K562 (cell line): ENCODE measurements at regions not wholly inside any gene's neighbourhood (a gene's known extent, or its start where the extent isn't known, plus 50 kb on each side); places are given as distances from the start of the nearest gene placed in this dataset.

ENCODE experiments used
- ATAC-seq: fragments of 200-7000 bp; cut with Tn5 transposase; 3 replicates; pipeline ENCODE4 v1.9.1; 2020; ENCODE audit warnings: moderate library complexity
- BruUV-seq: library from RNA; stranded (reverse); fragments of 400-500 nt; replicated peaks from 2 replicates; lab custom pipeline; 2021; lab: Mats Ljungman, UMichigan
- CTCF ChIA-PET: fragments of 300-600 bp; formaldehyde crosslinking; extraction: SDS; loops from one replicate; lab custom pipeline; 2021; ENCODE audit warnings: low intra/inter-chr PET ratio; lab: Yijun Ruan, JAX
- POLR2A ChIA-PET: fragments of 300-600, 350-650 bp; sonication (Branson Sonifier 250); formaldehyde crosslinking; extraction: SDS; loops from one replicate; lab custom pipeline; 2021; ENCODE audit warnings: antibody characterized with exemption, inconsistent platforms; lab: Yijun Ruan, JAX
- DNase-seq, 4 experiments: peaks; one replicate each; pipeline versions ENCODE4 v3.0.0 to v3.0.0-alpha.2; 2011 to 2018; ENCODE audit warnings: low spot score in 3 of 4, mixed read lengths in 3 of 4; ENCODE audit errors: extremely low read depth in 1 of 4
- FAIRE-seq: peaks from 2 replicates; lab custom pipeline; 2011; peaks lifted over from hg19 to GRCh38; lab: Jason Lieb, UNC
- H2AFZ ChIP-seq: 2 replicates; pipeline ENCODE4 v1.6.0; 2011; ENCODE audit warnings: low read depth, low read length, control low read depth, inconsistent platforms
- H3K27ac ChIP-seq: fragments of 200-600 bp; 3 replicates; pipeline ENCODE4 v1.8.0; 2011; ENCODE audit warnings: low read depth, mild to moderate bottlenecking, control low read depth, inconsistent platforms, low read length, moderate library complexity, mixed read lengths; ENCODE audit errors: extremely low read depth
- H3K27me3 ChIP-seq, 2 experiments: fragments of 300-600 bp in 1 of 2; 2 replicates in 1 of 2; 3 replicates in 1 of 2; pipeline versions ENCODE4 v1.6.0 to v1.8.0; 2011; ENCODE audit warnings: inconsistent platforms in 2 of 2, low read length in 2 of 2, mild to moderate bottlenecking in 1 of 2, mixed read lengths in 1 of 2, moderate library complexity in 1 of 2; ENCODE audit not compliant: control insufficient read depth in 2 of 2, insufficient read depth in 2 of 2
- H3K36me3 ChIP-seq: fragments of 300-600 bp; 3 replicates; pipeline ENCODE4 v1.8.0; 2011; ENCODE audit warnings: mild to moderate bottlenecking, low read length, inconsistent platforms; ENCODE audit not compliant: control insufficient read depth, insufficient read depth
- H3K4me1 ChIP-seq, 2 experiments: fragments of 200-600 bp in 1 of 2; replicated peaks in 1 of 2; 2 replicates in 1 of 2; 3 replicates in 1 of 2; pipeline versions ENCODE4 v1.5.1 to v1.8.0; 2011; ENCODE audit warnings: inconsistent platforms in 2 of 2, low read length in 2 of 2, mild to moderate bottlenecking in 1 of 2, mixed read lengths in 1 of 2, moderate library complexity in 1 of 2; ENCODE audit not compliant: control insufficient read depth in 2 of 2, insufficient read depth in 2 of 2
- H3K4me2 ChIP-seq: 2 replicates; pipeline ENCODE4 v1.6.1; 2011; ENCODE audit warnings: low read length, control low read depth, inconsistent platforms, mixed read lengths; ENCODE audit not compliant: insufficient read depth
- H3K4me3 ChIP-seq: fragments of 200-600 bp; sonication (generic), shearing (Covaris generic); 2 replicates; pipeline ENCODE4 v1.5.1; 2016; ENCODE audit warnings: control low read depth, inconsistent platforms
- H3K79me2 ChIP-seq: fragments of 200-600 bp; 3 replicates; pipeline ENCODE4 v1.8.0; 2011; ENCODE audit warnings: low read length, inconsistent platforms; ENCODE audit not compliant: control insufficient read depth, insufficient read depth
- H3K9ac ChIP-seq, 2 experiments: 2 replicates each; pipeline versions ENCODE4 v1.6.0 to v1.6.1; 2011; ENCODE audit warnings: low read depth in 2 of 2, low read length in 2 of 2, control low read depth in 1 of 2, inconsistent platforms in 1 of 2, mild to moderate bottlenecking in 1 of 2, mixed read lengths in 1 of 2; ENCODE audit not compliant: insufficient read depth in 1 of 2
- H3K9me1 ChIP-seq: one replicate; pipeline ENCODE4 v1.6.0; 2011; ENCODE audit warnings: inconsistent platforms, mild to moderate bottlenecking, low read length, moderate library complexity; ENCODE audit not compliant: control insufficient read depth, insufficient read depth
- H3K9me3 ChIP-seq: replicated peaks from 2 replicates; pipeline ENCODE4 v1.5.1; 2011; ENCODE audit warnings: low read depth, low read length, inconsistent platforms; ENCODE audit not compliant: control insufficient read depth, insufficient read depth
- H4K20me1 ChIP-seq: replicated peaks from 2 replicates; pipeline ENCODE4 v1.6.1; 2011; ENCODE audit warnings: low read length, inconsistent platforms, mixed read lengths; ENCODE audit not compliant: control insufficient read depth, insufficient read depth
- CBX5 ChIP-seq: IDR thresholded peaks from 2 replicates; pipeline ENCODE4 v1.6.1; 2014; ENCODE audit warnings: low read depth, borderline replicate concordance
- DIDO1 ChIP-seq: fragments of 450-650 bp; IDR thresholded peaks from 2 replicates; pipeline ENCODE4 v1.6.1; 2016; ENCODE audit warnings: low read depth, missing biosample characterization, missing genetic modification characterization
- GATAD2B ChIP-seq: fragments of 450-650 bp; IDR thresholded peaks from 2 replicates; pipeline ENCODE4 v1.6.1; 2017; ENCODE audit warnings: mild to moderate bottlenecking, borderline replicate concordance
- JUNB ChIP-seq: fragments of 450-650 bp; formaldehyde crosslinking; conservative IDR thresholded peaks from 2 replicates; pipeline ENCODE4 v1.4.0; 2020; ENCODE audit warnings: mild to moderate bottlenecking
- MTA1 ChIP-seq: fragments of 450-650 bp; IDR thresholded peaks from 2 replicates; pipeline ENCODE4 v1.6.1; 2017; ENCODE audit warnings: borderline replicate concordance
- OTX1 ChIP-seq: fragments of 450-650 bp; formaldehyde crosslinking; IDR thresholded peaks from 2 replicates; pipeline ENCODE4 v1.4.0; 2022; ENCODE audit warnings: mild to moderate bottlenecking
- PML ChIP-seq: IDR thresholded peaks from 2 replicates; pipeline ENCODE4 v1.6.1; 2012; ENCODE audit warnings: low read length, inconsistent platforms
- TEAD1 ChIP-seq, 2 experiments: fragments of 450-650 bp in 1 of 2; sonication (generic) in 1 of 2; formaldehyde crosslinking; IDR thresholded peaks; 2 replicates each; pipeline versions ENCODE4 v1.4.0 to v1.8.0; 2020 to 2022; ENCODE audit warnings: mild to moderate bottlenecking in 2 of 2, missing genetic modification reagents in 1 of 2
- XRCC4 ChIP-seq: IDR thresholded peaks from one replicate; pipeline ENCODE4 v1.6.1; 2011; ENCODE audit not compliant: insufficient read depth, insufficient read length; ENCODE audit errors: extremely low read depth
- ZNF224 ChIP-seq: sonication (generic); formaldehyde crosslinking; IDR thresholded peaks from 2 replicates; pipeline ENCODE4 v1.8.0; 2022; ENCODE audit warnings: mild to moderate bottlenecking, missing genetic modification reagents
- ZNF282 ChIP-seq: sonication (generic); formaldehyde crosslinking; IDR thresholded peaks from 2 replicates; pipeline ENCODE4 v1.8.1; 2023; ENCODE audit warnings: missing genetic modification reagents
- WGBS: fragments of 100-300 bp; shearing (Covaris generic); methylation state at CpG from one replicate; pipeline ENCODE4 v1.1.6; 2016; ENCODE audit warnings: low coverage, mixed read lengths; ENCODE audit not compliant: insufficient coverage; ENCODE audit errors: missing lambda C conversion rate; 5-methylcytosine and 5-hydroxymethylcytosine counted together
- in situ Hi-C: fragments of 300-500 bp; cut with MboI; formaldehyde crosslinking; loops from 4 replicates; pipeline ENCODE4 v1.15.0; 2018; ENCODE audit warnings: inconsistent platforms, mixed read lengths
- intact Hi-C: fragments of 100-400 bp; cut with micrococcal nuclease; formaldehyde crosslinking; loops from 2 replicates; pipeline ENCODE4 v1.14.2; 2022
- TF ChIP-seq, protein P1 (sequence below): sonication (generic); formaldehyde crosslinking; IDR thresholded peaks from 2 replicates; pipeline ENCODE4 v1.8.0; 2022; ENCODE audit warnings: mild to moderate bottlenecking, missing genetic modification reagents
- TF ChIP-seq, protein P2 (sequence below): fragments of 200-800 bp; sonication (Bioruptor generic); IDR thresholded peaks from 2 replicates; pipeline ENCODE4 v1.6.1; 2016; ENCODE audit warnings: missing genetic modification characterization, missing compliant biosample characterization
- TF ChIP-seq, protein P3 (sequence below): sonication (generic); formaldehyde crosslinking; IDR thresholded peaks from 2 replicates; pipeline ENCODE4 v1.8.0; 2023; ENCODE audit warnings: mild to moderate bottlenecking, missing genetic modification reagents
- TF ChIP-seq, protein P4 (sequence below): sonication (generic); formaldehyde crosslinking; IDR thresholded peaks from 2 replicates; pipeline ENCODE4 v1.8.1; 2023; ENCODE audit warnings: mild to moderate bottlenecking, missing genetic modification reagents, moderate library complexity

DNA sequence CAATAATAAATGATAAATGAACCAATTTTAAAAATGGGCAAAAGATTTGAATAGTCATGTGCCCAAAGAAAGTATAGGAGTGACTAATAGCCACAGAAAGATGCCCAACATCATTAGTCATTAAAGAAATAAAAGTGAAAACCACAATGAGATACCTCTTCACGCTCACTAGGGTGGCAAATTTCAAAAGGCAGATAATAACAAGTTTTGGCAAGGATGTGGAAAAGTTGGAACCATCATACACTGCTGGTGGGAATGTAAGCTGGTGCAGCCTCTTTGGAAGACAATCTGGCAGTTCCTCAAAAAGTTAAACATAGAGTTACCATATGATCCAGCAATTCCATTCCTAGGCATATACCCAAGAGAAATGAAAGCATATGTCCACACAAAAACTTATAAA is 1819.8 kb downstream of the MAT2B start:
- Histone ChIP-seq H3K9me1 (no peaks in the 10 kb centered on the region), H3K4me3 (no peak overlapping the region), H3K27me3 (no peaks in the 10 kb centered on the region), H2AFZ (no peak overlapping the region), H3K27ac (no peak overlapping the region), H4K20me1 (no peaks in the 10 kb centered on the region), H3K9me3 (no peaks in the 10 kb centered on the region), H3K79me2 (no peaks in the 10 kb centered on the region), H3K9ac (no peak overlapping the region), H3K4me2 (no peak overlapping the region), H3K36me3 (no peaks in the 10 kb centered on the region), H3K4me1 (no peaks in the 10 kb centered on the region)
- DNase-seq, result no peak
- no peak for ATAC-seq
- in situ Hi-C loops, result no loop called here
- CTCF ChIA-PET, result no interaction called here
- WGBS, result 0% methylated on average over 1 of the region's 1 CpG
- BruUV-seq, result no TSS peak
- intact Hi-C loops, result no loop called here
- TF ChIP-seq PML, result no peak
- TF ChIP-seq CBX5, result no peak
- TF ChIP-seq XRCC4, result no peak
- no peak for TF ChIP-seq TEAD1 (CRISPR knock-in tag; IDR thresholded peaks at IDR 0.05)
- no peak for TF ChIP-seq ZNF224 (CRISPR knock-in tag)
- no peak for TF ChIP-seq ZNF282
- no peak for TF ChIP-seq GATAD2B
- TF ChIP-seq, protein P1, sequence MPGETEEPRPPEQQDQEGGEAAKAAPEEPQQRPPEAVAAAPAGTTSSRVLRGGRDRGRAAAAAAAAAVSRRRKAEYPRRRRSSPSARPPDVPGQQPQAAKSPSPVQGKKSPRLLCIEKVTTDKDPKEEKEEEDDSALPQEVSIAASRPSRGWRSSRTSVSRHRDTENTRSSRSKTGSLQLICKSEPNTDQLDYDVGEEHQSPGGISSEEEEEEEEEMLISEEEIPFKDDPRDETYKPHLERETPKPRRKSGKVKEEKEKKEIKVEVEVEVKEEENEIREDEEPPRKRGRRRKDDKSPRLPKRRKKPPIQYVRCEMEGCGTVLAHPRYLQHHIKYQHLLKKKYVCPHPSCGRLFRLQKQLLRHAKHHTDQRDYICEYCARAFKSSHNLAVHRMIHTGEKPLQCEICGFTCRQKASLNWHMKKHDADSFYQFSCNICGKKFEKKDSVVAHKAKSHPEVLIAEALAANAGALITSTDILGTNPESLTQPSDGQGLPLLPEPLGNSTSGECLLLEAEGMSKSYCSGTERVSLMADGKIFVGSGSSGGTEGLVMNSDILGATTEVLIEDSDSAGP (CRISPR knock-in tag), result no peak
- no peak for TF ChIP-seq JUNB (CRISPR knock-in tag)
- TF ChIP-seq, protein P2, sequence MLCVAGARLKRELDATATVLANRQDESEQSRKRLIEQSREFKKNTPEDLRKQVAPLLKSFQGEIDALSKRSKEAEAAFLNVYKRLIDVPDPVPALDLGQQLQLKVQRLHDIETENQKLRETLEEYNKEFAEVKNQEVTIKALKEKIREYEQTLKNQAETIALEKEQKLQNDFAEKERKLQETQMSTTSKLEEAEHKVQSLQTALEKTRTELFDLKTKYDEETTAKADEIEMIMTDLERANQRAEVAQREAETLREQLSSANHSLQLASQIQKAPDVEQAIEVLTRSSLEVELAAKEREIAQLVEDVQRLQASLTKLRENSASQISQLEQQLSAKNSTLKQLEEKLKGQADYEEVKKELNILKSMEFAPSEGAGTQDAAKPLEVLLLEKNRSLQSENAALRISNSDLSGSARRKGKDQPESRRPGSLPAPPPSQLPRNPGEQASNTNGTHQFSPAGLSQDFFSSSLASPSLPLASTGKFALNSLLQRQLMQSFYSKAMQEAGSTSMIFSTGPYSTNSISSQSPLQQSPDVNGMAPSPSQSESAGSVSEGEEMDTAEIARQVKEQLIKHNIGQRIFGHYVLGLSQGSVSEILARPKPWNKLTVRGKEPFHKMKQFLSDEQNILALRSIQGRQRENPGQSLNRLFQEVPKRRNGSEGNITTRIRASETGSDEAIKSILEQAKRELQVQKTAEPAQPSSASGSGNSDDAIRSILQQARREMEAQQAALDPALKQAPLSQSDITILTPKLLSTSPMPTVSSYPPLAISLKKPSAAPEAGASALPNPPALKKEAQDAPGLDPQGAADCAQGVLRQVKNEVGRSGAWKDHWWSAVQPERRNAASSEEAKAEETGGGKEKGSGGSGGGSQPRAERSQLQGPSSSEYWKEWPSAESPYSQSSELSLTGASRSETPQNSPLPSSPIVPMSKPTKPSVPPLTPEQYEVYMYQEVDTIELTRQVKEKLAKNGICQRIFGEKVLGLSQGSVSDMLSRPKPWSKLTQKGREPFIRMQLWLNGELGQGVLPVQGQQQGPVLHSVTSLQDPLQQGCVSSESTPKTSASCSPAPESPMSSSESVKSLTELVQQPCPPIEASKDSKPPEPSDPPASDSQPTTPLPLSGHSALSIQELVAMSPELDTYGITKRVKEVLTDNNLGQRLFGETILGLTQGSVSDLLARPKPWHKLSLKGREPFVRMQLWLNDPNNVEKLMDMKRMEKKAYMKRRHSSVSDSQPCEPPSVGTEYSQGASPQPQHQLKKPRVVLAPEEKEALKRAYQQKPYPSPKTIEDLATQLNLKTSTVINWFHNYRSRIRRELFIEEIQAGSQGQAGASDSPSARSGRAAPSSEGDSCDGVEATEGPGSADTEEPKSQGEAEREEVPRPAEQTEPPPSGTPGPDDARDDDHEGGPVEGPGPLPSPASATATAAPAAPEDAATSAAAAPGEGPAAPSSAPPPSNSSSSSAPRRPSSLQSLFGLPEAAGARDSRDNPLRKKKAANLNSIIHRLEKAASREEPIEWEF, result no peak
- TF ChIP-seq, protein P3, sequence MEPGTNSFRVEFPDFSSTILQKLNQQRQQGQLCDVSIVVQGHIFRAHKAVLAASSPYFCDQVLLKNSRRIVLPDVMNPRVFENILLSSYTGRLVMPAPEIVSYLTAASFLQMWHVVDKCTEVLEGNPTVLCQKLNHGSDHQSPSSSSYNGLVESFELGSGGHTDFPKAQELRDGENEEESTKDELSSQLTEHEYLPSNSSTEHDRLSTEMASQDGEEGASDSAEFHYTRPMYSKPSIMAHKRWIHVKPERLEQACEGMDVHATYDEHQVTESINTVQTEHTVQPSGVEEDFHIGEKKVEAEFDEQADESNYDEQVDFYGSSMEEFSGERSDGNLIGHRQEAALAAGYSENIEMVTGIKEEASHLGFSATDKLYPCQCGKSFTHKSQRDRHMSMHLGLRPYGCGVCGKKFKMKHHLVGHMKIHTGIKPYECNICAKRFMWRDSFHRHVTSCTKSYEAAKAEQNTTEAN (CRISPR knock-in tag), result no peak
- no peak for TF ChIP-seq DIDO1 (tag)
- TF ChIP-seq OTX1 (CRISPR knock-in tag), result no peak
- TF ChIP-seq, protein P4, sequence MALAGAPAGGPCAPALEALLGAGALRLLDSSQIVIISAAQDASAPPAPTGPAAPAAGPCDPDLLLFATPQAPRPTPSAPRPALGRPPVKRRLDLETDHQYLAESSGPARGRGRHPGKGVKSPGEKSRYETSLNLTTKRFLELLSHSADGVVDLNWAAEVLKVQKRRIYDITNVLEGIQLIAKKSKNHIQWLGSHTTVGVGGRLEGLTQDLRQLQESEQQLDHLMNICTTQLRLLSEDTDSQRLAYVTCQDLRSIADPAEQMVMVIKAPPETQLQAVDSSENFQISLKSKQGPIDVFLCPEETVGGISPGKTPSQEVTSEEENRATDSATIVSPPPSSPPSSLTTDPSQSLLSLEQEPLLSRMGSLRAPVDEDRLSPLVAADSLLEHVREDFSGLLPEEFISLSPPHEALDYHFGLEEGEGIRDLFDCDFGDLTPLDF (CRISPR knock-in tag), result no peak
- TF ChIP-seq MTA1, result no peak
- FAIRE-seq, result no peak
- POLR2A ChIA-PET, result no interaction called here
